ENCODE measurements at regions not wholly inside any gene's neighbourhood (a gene's known extent, or its start where the extent isn't known, plus 50 kb on each side); places are given as distances from the start of the nearest gene placed in this dataset.

- H3K4me2 ChIP-seq (replicated peaks; ENCODE audit: extremely low read depth, low read length, poor library complexity, severe bottlenecking): no peak overlapping the region
- Mint-ChIP-seq H3K36me3 (no peaks in the 10 kb centered on the region), H3K4me3 (no peak overlapping the region), H3K9me3 (peaks cover 0 to under 1% (median 0%) of the 10 kb centered on the region in 7 donors), H3K27me3 (ENCODE audit: low read depth in 3 of 3) (no peaks in the 10 kb centered on the region), H3K4me1 (no peaks in the 10 kb centered on the region), H3K27ac (no peak overlapping the region)
- H3K27me3 ChIP-seq (ENCODE audit: control insufficient read depth in 2 of 2, insufficient read depth in 2 of 2, low read length in 2 of 2): no peaks in the 10 kb centered on the region
- H2AFZ ChIP-seq (ENCODE audit: insufficient read depth, low read depth, low read length, poor library complexity, severe bottlenecking): no peak overlapping the region
- TF ChIP-seq CTCF (IDR thresholded peaks at IDR 0.05): no peak
- H4K20me1 ChIP-seq (ENCODE audit: insufficient read depth, low read length): no peaks in the 10 kb centered on the region
- no peak overlapping the region for H3K4me3 ChIP-seq (replicated peaks in 1 of 3; ENCODE audit: low read depth in 2 of 3, low read length in 3 of 3)
- WGBS (ENCODE audit: insufficient coverage): 75% methylated on average over 1 of the region's 6 CpGs
- intact Hi-C loops (cut with micrococcal nuclease): no loop called here
- DNase-seq: no peak
- no peak overlapping the region for H3K9ac ChIP-seq (ENCODE audit: insufficient read depth, low read length, poor library complexity, severe bottlenecking)
- H3K9me3 ChIP-seq (replicated peaks in 1 of 2; ENCODE audit: control insufficient read depth in 1 of 2, insufficient read depth in 1 of 2, low read length in 2 of 2): no peaks in the 10 kb centered on the region
- no peaks in the 10 kb centered on the region for H3K79me2 ChIP-seq (ENCODE audit: insufficient read depth, low read length)
- no peaks in the 10 kb centered on the region for H3K36me3 ChIP-seq (replicated peaks in 1 of 2; ENCODE audit: control insufficient read depth in 1 of 2, insufficient read depth in 2 of 2, low read length in 2 of 2)
- no peak overlapping the region for H3K27ac ChIP-seq (ENCODE audit: low read depth in 1 of 2, low read length in 2 of 2)
- H3K4me1 ChIP-seq (ENCODE audit: control insufficient read depth in 1 of 2, insufficient read depth in 2 of 2, low read length in 2 of 2): no peaks in the 10 kb centered on the region
Observed at GRCh38 chr10:35912615-35913569, 270.8 kb upstream of the FZD8 start.

GRCh38 chr10:35911954-35912353 lies 269.9 kb upstream of the FZD8 start:
- WGBS (ENCODE audit: insufficient coverage): no CpG with 5 or more reads among the region's 2 CpGs
- H3K4me2 ChIP-seq (replicated peaks; ENCODE audit: extremely low read depth, low read length, poor library complexity, severe bottlenecking): no peak overlapping the region
- no peak for TF ChIP-seq CTCF (IDR thresholded peaks at IDR 0.05)
- no peaks in the 10 kb centered on the region for H3K4me1 ChIP-seq (ENCODE audit: control insufficient read depth in 1 of 2, insufficient read depth in 2 of 2, low read length in 2 of 2)
- H3K27me3 ChIP-seq (ENCODE audit: control insufficient read depth in 2 of 2, insufficient read depth in 2 of 2, low read length in 2 of 2): no peaks in the 10 kb centered on the region
- peaks cover 0 to 3% (median 1%) of the 10 kb centered on the region in 7 donors for H3K9me3 Mint-ChIP-seq
- no peaks in the 10 kb centered on the region for H3K27me3 Mint-ChIP-seq (ENCODE audit: low read depth in 3 of 3)
- DNase-seq: no peak
- no peaks in the 10 kb centered on the region for H3K4me1 Mint-ChIP-seq
- H3K36me3 ChIP-seq (replicated peaks in 1 of 2; ENCODE audit: control insufficient read depth in 1 of 2, insufficient read depth in 2 of 2, low read length in 2 of 2): no peaks in the 10 kb centered on the region
- no peak overlapping the region for H2AFZ ChIP-seq (ENCODE audit: insufficient read depth, low read depth, low read length, poor library complexity, severe bottlenecking)
- H4K20me1 ChIP-seq (ENCODE audit: insufficient read depth, low read length): no peaks in the 10 kb centered on the region
- no peak overlapping the region for H3K9ac ChIP-seq (ENCODE audit: insufficient read depth, low read length, poor library complexity, severe bottlenecking)
- no peak overlapping the region for H3K27ac Mint-ChIP-seq
- H3K36me3 Mint-ChIP-seq: no peaks in the 10 kb centered on the region
- H3K4me3 ChIP-seq (replicated peaks in 1 of 3; ENCODE audit: low read depth in 2 of 3, low read length in 3 of 3): no peak overlapping the region
- no peaks in the 10 kb centered on the region for H3K79me2 ChIP-seq (ENCODE audit: insufficient read depth, low read length)
- no peaks in the 10 kb centered on the region for H3K9me3 ChIP-seq (replicated peaks in 1 of 2; ENCODE audit: control insufficient read depth in 1 of 2, insufficient read depth in 1 of 2, low read length in 2 of 2)
- no peak overlapping the region for H3K27ac ChIP-seq (ENCODE audit: low read depth in 1 of 2, low read length in 2 of 2)
- intact Hi-C loops (cut with micrococcal nuclease): no loop called here
- H3K4me3 Mint-ChIP-seq: no peak overlapping the region
